ENCODE measurements at regions not wholly inside any gene's neighbourhood (a gene's known extent, or its start where the extent isn't known, plus 50 kb on each side); places are given as distances from the start of the nearest gene placed in this dataset.

DNA sequence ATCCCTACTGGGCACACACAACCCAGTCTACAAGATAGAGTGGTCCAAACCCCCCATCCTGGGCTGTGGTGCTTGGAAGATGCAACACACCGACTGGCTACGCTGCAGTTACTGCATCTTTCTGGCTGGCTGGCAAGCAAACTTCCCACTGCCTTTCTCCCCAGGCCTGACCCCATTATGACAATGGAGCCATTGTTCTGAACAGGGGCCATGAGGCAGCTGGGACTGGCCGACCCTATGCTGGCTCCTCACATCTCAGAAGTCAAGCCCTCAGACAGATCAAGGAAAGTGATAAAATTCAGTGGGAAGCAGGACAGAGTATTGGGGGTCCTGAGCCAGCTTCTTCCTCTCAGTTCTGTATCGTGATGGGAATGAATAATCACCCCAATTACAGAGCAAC, 364.1 kb upstream of the ASIC2 start:
- TF ChIP-seq ZFX (IDR thresholded peaks at IDR 0.05): no peak
- TF ChIP-seq, protein P1, sequence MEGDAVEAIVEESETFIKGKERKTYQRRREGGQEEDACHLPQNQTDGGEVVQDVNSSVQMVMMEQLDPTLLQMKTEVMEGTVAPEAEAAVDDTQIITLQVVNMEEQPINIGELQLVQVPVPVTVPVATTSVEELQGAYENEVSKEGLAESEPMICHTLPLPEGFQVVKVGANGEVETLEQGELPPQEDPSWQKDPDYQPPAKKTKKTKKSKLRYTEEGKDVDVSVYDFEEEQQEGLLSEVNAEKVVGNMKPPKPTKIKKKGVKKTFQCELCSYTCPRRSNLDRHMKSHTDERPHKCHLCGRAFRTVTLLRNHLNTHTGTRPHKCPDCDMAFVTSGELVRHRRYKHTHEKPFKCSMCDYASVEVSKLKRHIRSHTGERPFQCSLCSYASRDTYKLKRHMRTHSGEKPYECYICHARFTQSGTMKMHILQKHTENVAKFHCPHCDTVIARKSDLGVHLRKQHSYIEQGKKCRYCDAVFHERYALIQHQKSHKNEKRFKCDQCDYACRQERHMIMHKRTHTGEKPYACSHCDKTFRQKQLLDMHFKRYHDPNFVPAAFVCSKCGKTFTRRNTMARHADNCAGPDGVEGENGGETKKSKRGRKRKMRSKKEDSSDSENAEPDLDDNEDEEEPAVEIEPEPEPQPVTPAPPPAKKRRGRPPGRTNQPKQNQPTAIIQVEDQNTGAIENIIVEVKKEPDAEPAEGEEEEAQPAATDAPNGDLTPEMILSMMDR (conservative IDR thresholded peaks at IDR 0.05): no peak

DNA sequence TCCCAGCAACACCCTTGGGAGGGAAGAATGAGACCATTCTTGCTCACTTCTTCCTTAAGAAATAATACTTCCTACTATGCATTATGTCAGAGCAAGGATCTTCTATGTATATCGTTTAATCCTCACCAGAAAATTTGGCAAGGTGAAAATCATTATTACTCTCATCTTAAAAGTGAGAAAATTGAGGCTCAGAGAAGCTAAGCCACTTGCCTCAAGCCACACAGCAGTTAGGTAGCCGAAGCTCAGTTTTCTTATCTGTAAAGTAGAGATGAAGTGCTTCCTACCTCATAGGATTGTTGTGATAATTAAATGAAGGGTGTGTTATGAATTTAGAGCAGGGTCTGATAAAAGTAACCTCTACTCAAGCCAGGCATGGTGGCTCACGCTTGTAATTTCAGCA, 368.9 kb upstream of the ASIC2 start:
- TF ChIP-seq, protein P1 (conservative IDR thresholded peaks at IDR 0.05): no peak
- no peak for TF ChIP-seq ZFX (IDR thresholded peaks at IDR 0.05)
- no peak overlapping the region for H3K27ac ChIP-seq

More for the DNA sequence above, 364.1 kb upstream of the ASIC2 start:
- no peak overlapping the region for H3K27ac ChIP-seq

DNA sequence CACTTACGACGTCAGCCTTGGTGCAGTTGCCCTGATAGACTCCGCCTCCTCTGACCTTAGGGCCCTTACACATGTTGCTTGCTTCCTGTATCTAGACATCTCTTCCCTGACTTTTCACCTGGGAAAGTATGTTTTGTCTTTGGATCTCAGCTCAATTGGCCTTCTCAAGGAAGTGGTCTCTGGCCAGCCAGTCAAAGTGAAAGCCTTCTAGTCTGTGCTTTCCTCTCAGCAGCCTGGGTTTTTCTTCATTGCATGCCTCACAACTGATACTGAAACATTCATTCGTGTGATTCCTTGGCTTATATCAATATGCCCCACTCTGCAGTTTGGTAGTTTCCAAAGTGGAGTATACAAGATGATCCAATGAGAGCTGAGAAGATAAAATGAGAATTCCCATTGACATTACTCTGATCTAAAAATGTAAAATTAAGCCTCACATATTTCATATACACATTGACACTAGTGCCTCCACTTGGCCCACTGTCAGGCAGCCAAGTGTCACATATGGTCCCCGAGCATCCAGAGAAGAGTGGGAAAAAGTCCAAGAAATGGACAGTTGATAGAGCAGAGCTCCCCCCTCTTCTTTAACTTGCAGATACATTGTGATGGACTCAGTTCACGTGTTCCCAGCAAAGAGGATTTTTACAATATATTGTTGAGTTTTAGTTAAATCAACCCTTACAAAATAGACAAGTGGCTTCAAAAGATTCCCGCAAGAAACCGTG, 371.2 kb upstream of the ASIC2 start:
- no peak overlapping the region for H3K27ac ChIP-seq
- TF ChIP-seq ZFX (IDR thresholded peaks at IDR 0.05): no peak
- TF ChIP-seq, protein P1 (conservative IDR thresholded peaks at IDR 0.05): no peak

DNA sequence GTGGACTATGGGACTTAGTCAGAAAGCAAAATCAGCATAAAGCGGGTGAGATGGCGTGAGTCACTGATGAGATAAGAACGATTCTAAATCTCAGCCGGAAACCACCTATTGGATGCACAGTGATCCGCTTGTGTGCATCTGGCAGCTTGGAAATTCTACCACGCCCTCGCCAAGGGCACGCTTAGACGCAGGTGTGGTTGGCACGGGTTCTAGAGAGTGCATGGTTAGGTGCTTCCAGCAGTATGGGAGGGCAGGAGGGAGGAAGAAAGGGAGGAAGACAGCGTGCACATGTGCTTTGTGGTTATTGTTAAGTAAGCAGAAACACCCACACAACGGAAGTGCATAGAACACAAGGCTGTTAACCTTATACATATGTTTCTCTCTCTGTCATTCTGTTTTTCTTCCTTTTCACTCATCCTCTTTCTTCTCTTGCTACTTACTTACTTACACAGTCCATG, 374.0 kb upstream of the ASIC2 start:
- no peak overlapping the region for H3K27ac ChIP-seq
- TF ChIP-seq, protein P1 (conservative IDR thresholded peaks at IDR 0.05): no peak

DNA sequence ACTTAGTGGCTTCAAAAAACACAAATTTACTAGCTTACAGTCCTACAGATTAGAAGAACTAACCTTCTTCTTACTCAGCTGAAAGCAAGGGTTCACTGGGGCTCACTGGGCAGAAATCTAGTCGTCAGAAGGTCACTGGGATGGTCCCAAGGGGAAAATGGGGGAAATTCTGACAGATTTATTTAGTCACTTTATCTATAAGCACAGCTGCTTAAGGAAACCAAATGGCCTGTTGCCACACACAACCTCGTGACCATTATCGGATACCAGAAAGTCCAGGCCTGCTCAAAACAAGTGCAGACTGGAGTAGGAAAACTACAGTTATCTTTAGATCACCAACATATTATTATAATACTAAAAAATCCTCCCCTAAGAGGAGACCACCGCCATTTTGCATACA, 374.6 kb upstream of the ASIC2 start:
- TF ChIP-seq, protein P1 (conservative IDR thresholded peaks at IDR 0.05): no peak
- H3K27ac ChIP-seq: no peak overlapping the region

DNA sequence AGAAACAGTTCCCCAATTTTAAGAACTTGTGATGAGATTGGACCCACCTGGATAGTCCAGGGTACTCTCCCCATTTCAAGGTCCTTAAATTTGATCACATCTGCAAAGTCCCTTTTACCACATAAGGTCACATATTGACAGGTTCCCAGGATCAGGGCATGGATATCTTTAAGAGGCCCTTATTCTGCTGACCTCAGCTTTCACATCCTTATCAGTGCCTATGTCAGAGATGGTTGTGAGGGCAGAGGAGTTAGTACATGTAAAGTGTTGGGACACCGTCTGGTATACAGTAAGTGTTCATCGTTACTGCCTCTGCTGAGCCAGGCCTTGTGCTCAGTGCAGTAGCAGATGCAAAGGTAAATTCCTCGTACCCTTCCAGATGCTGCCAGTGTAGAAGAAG, 375.4 kb upstream of the ASIC2 start:
- TF ChIP-seq ZFX (IDR thresholded peaks at IDR 0.05): no peak
- TF ChIP-seq, protein P1 (conservative IDR thresholded peaks at IDR 0.05): no peak
- H3K27ac ChIP-seq: no peak overlapping the region

DNA sequence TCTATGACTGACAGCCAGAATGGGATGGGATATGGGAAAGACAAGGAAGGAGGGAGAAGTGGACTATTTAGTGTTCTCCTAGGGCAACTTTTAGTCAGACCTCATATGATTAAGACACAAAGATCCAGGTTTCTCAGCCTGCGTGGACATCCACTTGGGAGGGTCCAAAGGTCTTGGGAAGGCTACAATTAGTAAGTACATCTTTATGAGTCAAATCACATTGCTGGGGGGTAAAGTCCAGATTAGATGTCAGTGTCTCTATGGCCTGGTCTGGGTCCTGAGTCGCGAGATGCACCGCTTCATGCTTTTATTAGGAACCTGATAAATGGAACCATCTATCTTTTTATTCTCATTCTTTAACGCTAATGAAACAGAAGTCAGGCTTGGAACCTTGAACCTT, 378.4 kb upstream of the ASIC2 start:
- TF ChIP-seq, protein P1 (conservative IDR thresholded peaks at IDR 0.05): no peak
- no peak for TF ChIP-seq ZFX (IDR thresholded peaks at IDR 0.05)
- H3K27ac ChIP-seq: no peak overlapping the region
